ACC112 (cell line): ENCODE measurements at regions not wholly inside any gene's neighbourhood (a gene's known extent, or its start where the extent isn't known, plus 50 kb on each side); places are given as distances from the start of the nearest gene placed in this dataset.

ENCODE experiments used
- H2AFZ ChIP-seq: fragments of 200-600 bp; sonication (generic); one replicate; pipeline ENCODE4 v1.6.0; 2017; ENCODE audit warnings: antibody characterized with exemption, low read length; ENCODE audit not compliant: unreplicated experiment
- H3K27ac ChIP-seq: fragments of 200-600 bp; sonication (generic); 2 replicates; pipeline ENCODE4 v1.5.1; 2014; ENCODE audit warnings: low read depth, mild to moderate bottlenecking, antibody characterized with exemption, low read length, moderate library complexity
- H3K27me3 ChIP-seq: fragments of 200-600 bp; sonication (generic); 2 replicates; pipeline ENCODE4 v1.6.1; 2014; ENCODE audit warnings: mild to moderate bottlenecking, antibody characterized with exemption, low read length, moderate library complexity, mixed read lengths; ENCODE audit not compliant: insufficient read depth
- H3K36me3 ChIP-seq: fragments of 200-600 bp; sonication (generic); 2 replicates; pipeline ENCODE4 v1.6.1; 2016; ENCODE audit warnings: mild to moderate bottlenecking, antibody characterized with exemption, low read length, moderate library complexity, mixed read lengths; ENCODE audit not compliant: insufficient read depth
- H3K4me1 ChIP-seq: fragments of 200-600 bp; sonication (generic); one replicate; pipeline ENCODE4 v1.6.1; 2016; ENCODE audit warnings: low read length, mixed read lengths; ENCODE audit not compliant: insufficient read depth, unreplicated experiment, control insufficient read depth
- H3K4me3 ChIP-seq: fragments of 200-600 bp; sonication (generic); 2 replicates; pipeline ENCODE4 v1.5.1; 2014; ENCODE audit warnings: mild to moderate bottlenecking, low read depth, low read length
- H3K79me2 ChIP-seq: fragments of 200-600 bp; sonication (generic); one replicate; pipeline ENCODE4 v1.6.0; 2016; ENCODE audit warnings: low read length; ENCODE audit not compliant: control insufficient read depth, unreplicated experiment, insufficient read depth

DNA sequence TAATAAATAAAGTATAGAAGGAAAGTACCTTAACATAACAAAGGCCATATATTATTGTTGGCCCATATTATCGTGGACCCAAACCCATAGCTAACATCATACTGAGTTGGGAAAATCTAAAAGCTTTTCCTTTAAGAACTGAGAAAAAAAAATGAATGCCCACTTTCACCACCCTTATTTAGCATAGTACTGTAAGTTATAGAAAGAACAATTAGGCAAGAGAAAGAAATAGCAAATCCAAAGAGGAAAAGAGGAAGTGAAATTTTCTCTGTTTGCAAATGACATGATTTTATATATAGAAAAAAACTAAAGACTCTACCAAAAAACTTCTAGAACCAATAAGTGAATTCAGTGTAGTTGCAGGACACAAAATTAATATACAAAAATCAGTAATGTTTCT, 1854.6 kb downstream of the PCDH7 start:
- no peaks in the 10 kb centered on the region for H3K27me3 ChIP-seq
- H3K27ac ChIP-seq: no peak overlapping the region
- H3K4me3 ChIP-seq: no peak overlapping the region
- H3K4me1 ChIP-seq: no peaks in the 10 kb centered on the region
- no peak overlapping the region for H2AFZ ChIP-seq
- H3K36me3 ChIP-seq: no peaks in the 10 kb centered on the region
- H3K79me2 ChIP-seq: no peaks in the 10 kb centered on the region

DNA sequence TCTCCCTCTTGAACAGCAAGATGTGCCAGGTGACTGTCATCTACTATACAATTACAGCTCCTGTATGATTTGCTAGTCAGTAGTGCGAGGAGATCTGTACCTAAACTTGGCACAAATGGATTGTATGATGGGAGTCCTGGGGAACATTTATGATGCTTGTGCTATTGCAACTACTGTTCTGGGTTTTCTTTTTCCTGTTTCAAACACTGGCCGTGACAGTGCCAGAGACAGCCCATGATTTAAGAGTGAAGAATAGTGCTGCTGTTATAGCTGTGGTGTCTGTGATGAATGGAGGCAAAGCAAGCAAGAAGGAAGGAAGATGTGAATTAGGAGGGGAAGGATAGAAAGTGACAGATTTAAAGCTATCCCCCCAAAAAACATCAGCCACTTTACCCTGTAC, 1868.9 kb downstream of the PCDH7 start:
- Histone ChIP-seq H3K27me3 (no peaks in the 10 kb centered on the region), H3K4me3 (no peak overlapping the region), H3K79me2 (no peaks in the 10 kb centered on the region), H3K36me3 (no peaks in the 10 kb centered on the region), H2AFZ (no peak overlapping the region), H3K27ac (no peak overlapping the region), H3K4me1 (no peaks in the 10 kb centered on the region)

DNA sequence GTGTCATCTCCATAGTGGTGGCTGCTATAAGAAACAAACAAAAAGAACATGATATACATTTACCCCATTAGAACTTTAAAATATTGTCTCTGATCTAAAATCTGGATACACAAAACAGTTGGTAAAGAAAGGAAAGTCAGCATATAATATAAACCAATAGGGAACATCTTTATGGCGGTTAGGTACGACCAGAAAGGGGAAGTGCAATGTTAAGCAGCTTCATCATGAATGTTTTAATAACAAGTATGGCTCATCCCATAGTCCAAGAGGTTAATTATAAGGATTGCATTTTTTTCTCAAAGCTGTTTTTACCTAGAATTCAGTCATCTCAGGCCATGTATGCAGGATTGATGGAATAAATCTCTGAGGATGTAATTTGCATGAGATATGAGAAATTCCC, 1869.7 kb downstream of the PCDH7 start:
- H3K27me3 ChIP-seq: peaks cover 4% of the 10 kb centered on the region; the same call in 1 of the 2 replicates
- H3K79me2 ChIP-seq: no peaks in the 10 kb centered on the region
- H3K36me3 ChIP-seq: no peaks in the 10 kb centered on the region
- no peaks in the 10 kb centered on the region for H3K4me1 ChIP-seq
- H3K4me3 ChIP-seq: no peak overlapping the region
- no peak overlapping the region for H2AFZ ChIP-seq
- H3K27ac ChIP-seq: no peak overlapping the region

DNA sequence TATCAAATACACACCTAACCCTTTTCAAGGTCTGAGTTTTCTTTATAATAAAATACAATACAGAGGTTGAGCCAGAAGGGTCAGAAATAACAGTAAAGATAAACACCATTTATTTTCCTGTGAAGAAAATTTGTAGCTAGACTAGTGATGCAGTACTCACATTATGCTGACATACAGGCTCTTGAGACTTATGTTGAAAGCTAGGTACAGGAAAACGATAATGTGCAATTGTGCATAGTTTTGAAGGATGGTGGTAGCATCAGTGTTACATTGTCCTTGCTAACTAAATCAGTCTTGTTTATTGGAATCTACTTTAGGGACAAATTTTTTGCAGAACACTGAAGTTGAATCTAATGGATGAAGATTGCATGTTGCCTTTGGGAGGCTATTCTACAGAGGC, 1877.2 kb downstream of the PCDH7 start:
- H3K4me1 ChIP-seq: no peaks in the 10 kb centered on the region
- H2AFZ ChIP-seq: no peak overlapping the region
- no peak overlapping the region for H3K27ac ChIP-seq
- H3K4me3 ChIP-seq: no peak overlapping the region
- peaks cover 12% of the 10 kb centered on the region for H3K27me3 ChIP-seq
- no peaks in the 10 kb centered on the region for H3K79me2 ChIP-seq
- no peaks in the 10 kb centered on the region for H3K36me3 ChIP-seq

DNA sequence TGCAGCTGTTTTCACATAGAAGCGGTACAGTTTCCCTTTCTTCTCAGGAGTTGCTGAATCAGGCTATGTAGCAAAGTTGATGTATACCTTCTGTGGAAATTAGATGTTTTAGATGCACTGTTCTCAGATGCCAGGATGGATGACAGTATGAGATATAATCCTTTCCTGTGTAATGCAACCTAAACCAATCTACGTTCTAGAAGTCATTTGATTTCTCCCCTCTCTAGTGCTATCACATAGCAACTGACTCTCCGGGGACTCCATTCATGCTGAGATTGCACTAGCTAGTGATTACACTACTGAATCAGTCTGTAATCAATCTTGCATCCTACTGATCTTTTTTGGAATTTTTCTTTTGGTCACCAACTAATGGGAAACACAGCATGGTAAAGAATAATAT, 1881.7 kb downstream of the PCDH7 start:
- H3K36me3 ChIP-seq: no peaks in the 10 kb centered on the region
- no peaks in the 10 kb centered on the region for H3K79me2 ChIP-seq
- peak overlapping the region; percentile 29 for H2AFZ ChIP-seq
- no peak overlapping the region for H3K27ac ChIP-seq
- no peak overlapping the region for H3K4me3 ChIP-seq
- no peaks in the 10 kb centered on the region for H3K4me1 ChIP-seq
- peaks cover 3% of the 10 kb centered on the region; the same call in 1 of the 2 replicates for H3K27me3 ChIP-seq

DNA sequence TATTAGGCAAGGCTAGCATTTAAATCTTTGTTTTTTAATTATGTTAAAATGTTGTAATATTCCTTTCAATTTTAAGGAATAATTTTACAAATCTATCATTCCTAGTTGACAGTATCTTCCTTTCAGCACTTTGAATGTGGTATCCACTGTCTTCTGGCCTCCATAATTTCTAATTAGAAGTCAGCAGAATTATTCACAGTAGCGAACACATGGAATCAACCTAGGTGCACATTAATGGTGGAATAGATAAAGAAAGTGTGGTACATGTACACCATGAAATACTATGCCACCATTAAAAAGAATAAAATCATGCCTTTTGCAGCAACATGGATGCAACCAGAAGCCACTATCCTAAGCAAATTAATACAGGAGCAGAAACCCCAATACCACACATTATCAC, 1887.8 kb downstream of the PCDH7 start:
- Histone ChIP-seq H3K4me3 (no peak overlapping the region), H3K27me3 (no peaks in the 10 kb centered on the region), H3K36me3 (no peaks in the 10 kb centered on the region), H3K4me1 (no peaks in the 10 kb centered on the region), H2AFZ (no peak overlapping the region), H3K79me2 (no peaks in the 10 kb centered on the region), H3K27ac (no peak overlapping the region)

DNA sequence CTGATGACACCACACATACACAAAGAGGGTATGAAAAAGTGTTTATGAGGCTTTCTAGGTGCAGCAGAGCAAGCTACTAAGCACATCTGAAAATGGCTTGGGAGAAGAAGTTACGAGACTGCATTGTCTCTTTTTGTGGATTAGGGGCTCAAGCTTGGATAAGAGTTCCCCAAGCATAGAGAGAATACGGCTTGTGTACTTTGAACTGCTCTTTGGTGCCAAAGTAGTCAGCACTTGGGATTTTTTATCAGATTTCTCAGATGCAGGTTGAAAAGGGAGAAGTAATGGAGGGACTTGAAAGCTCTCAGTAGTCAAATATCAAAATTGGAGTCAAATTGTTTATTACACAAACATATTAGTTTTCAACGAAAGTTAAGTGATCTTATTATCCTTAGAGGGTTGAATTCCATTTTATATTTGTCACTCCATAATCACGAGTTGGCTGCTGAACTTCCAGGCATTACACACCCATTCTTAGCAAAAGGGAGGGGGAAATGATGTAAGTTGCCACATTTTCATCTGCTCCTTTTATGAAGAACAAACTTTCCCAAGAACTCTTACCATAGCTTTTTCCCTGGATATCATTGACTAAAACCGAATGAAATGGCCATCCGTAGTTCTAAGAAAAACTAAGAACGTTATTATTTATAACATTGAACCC, 1904.9 kb downstream of the PCDH7 start:
- Histone ChIP-seq H3K4me1 (no peaks in the 10 kb centered on the region), H3K79me2 (no peaks in the 10 kb centered on the region), H3K27ac (no peak overlapping the region), H3K4me3 (no peak overlapping the region), H3K27me3 (no peaks in the 10 kb centered on the region), H3K36me3 (no peaks in the 10 kb centered on the region), H2AFZ (no peak overlapping the region)

DNA sequence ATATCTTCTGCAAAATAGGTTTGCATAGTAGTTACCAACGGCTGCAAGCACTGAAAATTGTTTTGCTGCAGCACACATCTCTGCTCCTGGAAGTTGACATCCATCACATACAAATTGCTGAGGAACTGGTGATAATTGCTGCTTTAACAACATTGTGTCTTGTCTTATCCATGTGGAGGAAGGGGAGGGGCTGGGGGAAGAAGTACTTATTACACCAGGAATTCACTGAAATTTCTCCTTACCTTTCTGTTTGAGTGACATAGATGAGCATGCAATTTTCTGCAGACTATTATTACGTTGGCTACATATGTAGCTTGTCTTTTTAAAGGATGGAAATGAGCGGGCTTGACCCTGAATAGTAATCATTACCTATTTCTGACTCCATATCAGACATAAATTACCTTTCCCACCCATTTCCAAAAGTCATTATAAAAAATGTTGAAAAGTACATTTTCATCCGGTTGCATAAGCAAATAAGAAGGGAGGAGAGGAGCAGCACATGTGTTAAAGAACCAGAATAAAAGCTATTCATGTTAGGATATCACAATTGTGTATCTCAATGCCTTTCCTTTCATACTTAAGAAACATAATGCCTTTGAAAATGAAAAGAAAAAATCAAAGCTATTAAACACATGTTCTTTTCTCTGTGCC, 1905.6 kb downstream of the PCDH7 start:
- Histone ChIP-seq H3K27ac (no peak overlapping the region), H3K4me1 (no peaks in the 10 kb centered on the region), H3K4me3 (no peak overlapping the region), H3K79me2 (no peaks in the 10 kb centered on the region), H3K27me3 (no peaks in the 10 kb centered on the region), H2AFZ (no peak overlapping the region), H3K36me3 (no peaks in the 10 kb centered on the region)

DNA sequence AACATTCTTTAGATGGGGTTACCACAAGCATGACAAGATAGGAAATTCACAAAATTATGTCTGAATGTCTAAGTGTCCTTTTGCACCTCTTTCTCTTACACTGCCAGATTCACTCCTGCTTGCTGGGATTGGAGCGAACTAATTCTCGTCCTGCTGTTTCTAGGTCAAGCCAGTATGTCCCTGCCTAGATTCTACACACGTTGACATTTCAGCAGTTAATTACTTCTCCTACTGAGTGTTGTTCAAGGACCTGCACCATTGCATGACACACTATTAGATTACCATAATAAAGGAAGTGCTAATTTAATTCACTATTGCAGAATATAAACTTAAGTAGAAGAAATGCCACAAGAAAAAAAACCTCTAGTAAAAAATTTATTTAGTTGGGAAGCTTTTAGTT, 1911.7 kb downstream of the PCDH7 start:
- Histone ChIP-seq H3K27ac (no peak overlapping the region), H3K27me3 (no peaks in the 10 kb centered on the region), H3K4me3 (no peak overlapping the region), H3K36me3 (no peaks in the 10 kb centered on the region), H3K79me2 (no peaks in the 10 kb centered on the region), H2AFZ (no peak overlapping the region), H3K4me1 (no peaks in the 10 kb centered on the region)

DNA sequence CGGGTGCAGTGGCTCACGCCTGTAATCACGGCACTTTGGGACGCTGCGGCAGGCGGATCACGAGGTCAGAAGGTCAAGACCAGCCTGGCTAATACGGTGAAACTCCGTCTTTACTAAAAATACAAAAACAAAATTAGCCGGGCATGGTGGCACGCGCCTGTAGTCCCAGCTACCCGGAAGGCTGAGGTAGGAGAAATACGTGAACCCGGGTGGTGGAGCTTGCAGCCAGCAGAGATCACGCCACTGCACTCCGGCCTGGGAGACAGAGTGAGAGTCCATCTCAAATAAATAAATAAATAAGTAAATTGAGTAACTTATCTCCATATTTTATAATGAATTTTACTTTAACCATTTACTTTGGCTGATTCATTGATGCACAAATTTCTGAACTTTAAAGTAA, 1913.3 kb downstream of the PCDH7 start:
- Histone ChIP-seq H2AFZ (no peak overlapping the region), H3K4me1 (no peaks in the 10 kb centered on the region), H3K27ac (no peak overlapping the region), H3K36me3 (no peaks in the 10 kb centered on the region), H3K27me3 (no peaks in the 10 kb centered on the region), H3K4me3 (no peak overlapping the region), H3K79me2 (no peaks in the 10 kb centered on the region)

DNA sequence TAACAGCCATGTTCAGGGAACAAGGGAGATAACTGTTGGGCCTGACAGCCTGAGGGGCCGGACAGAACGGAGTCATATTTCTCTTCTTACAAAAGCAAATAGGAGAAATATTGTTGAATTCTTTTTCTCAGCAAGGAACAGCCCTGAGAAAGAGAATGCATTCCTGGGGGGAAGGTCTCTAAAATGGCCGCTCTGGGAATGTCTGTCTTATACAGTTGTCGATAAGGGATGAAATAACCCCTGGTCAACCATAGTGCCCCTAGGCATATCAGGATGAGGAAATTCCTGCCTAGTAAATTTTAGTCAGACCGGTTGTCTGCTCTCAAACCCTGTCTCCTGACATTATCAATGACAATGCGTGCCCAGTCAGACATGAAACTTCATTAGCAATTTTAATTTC, 1925.5 kb downstream of the PCDH7 start:
- no peaks in the 10 kb centered on the region for H3K36me3 ChIP-seq

More for the DNA sequence above, 1925.5 kb downstream of the PCDH7 start:
- Histone ChIP-seq H3K27ac (no peak overlapping the region), H3K4me3 (no peak overlapping the region), H3K27me3 (no peaks in the 10 kb centered on the region), H3K4me1 (no peaks in the 10 kb centered on the region), H2AFZ (no peak overlapping the region), H3K79me2 (no peaks in the 10 kb centered on the region)
